ENCODE measurements at regions not wholly inside any gene's neighbourhood (a gene's known extent, or its start where the extent isn't known, plus 50 kb on each side); places are given as distances from the start of the nearest gene placed in this dataset.

DNA sequence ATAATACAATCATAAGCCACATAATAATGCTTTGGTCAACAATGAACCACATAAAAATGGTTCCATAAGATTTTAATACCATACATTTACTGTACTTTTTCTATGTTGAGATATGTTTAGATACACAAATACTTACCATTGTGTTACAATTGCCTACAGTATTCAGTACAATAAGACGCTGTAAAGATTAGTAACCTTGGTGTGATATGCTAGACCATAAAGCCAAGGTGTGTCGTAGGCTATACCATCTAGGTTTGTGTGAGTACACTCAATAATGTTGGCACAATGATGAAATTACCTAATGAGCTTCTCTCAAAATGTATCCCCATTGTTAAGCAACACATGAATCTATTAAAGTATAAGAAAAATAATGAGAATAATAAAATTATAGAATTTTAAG lies 662.3 kb downstream of the SATB2 start:
- Mint-ChIP-seq H3K27me3 (no peaks in the 10 kb centered on the region), H3K36me3 (ENCODE audit: low read depth) (no peaks in the 10 kb centered on the region), H3K9me3 (no peaks in the 10 kb centered on the region), H3K4me1 (ENCODE audit: low read depth) (no peaks in the 10 kb centered on the region), H3K4me3 (no peak overlapping the region), H3K27ac (no peak overlapping the region)
- Histone ChIP-seq H3K36me3 (ENCODE audit: insufficient read depth, low read length) (no peaks in the 10 kb centered on the region), H3K9me3 (ENCODE audit: control insufficient read depth in 1 of 2, insufficient read depth in 1 of 2, low read length in 2 of 2) (no peaks in the 10 kb centered on the region), H3K27ac (ENCODE audit: low read depth in 1 of 2, low read length in 2 of 2) (no peak overlapping the region), H3K4me1 (ENCODE audit: insufficient read depth, low read length) (no peaks in the 10 kb centered on the region), H3K4me3 (ENCODE audit: low read length) (no peak overlapping the region), H3K27me3 (ENCODE audit: control insufficient read depth in 1 of 2, insufficient read depth in 2 of 2, low read length in 2 of 2) (no peaks in the 10 kb centered on the region)
- CTCF ChIA-PET: no interaction called here
- intact Hi-C loops (cut with DNase I, micrococcal nuclease): no loop called here
- ATAC-seq (ENCODE audit: poor library complexity) (no peak), DNase-seq (no peak)
- TF ChIP-seq, protein P1, sequence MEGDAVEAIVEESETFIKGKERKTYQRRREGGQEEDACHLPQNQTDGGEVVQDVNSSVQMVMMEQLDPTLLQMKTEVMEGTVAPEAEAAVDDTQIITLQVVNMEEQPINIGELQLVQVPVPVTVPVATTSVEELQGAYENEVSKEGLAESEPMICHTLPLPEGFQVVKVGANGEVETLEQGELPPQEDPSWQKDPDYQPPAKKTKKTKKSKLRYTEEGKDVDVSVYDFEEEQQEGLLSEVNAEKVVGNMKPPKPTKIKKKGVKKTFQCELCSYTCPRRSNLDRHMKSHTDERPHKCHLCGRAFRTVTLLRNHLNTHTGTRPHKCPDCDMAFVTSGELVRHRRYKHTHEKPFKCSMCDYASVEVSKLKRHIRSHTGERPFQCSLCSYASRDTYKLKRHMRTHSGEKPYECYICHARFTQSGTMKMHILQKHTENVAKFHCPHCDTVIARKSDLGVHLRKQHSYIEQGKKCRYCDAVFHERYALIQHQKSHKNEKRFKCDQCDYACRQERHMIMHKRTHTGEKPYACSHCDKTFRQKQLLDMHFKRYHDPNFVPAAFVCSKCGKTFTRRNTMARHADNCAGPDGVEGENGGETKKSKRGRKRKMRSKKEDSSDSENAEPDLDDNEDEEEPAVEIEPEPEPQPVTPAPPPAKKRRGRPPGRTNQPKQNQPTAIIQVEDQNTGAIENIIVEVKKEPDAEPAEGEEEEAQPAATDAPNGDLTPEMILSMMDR (IDR thresholded peaks at IDR 0.05): no peak
- POLR2A ChIA-PET: no interaction called here

DNA sequence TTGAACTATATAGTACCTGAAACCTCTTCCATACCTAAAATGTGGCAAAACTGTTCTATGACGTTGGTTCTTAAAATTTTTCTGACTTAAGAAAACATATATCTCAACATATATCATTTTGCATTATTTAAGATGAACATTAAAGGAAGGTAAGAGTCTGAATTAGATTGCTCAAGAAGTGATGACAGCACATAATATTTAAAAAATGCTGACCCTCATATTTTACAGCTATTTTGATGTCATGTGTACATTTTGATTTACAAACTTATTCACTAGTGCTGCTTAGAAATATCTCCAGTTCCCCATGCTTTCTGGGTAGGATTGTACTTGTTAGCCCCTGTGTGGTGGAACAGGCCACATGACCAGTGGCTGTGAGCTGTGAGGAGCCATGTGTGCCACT lies 666.1 kb downstream of the SATB2 start:
- Histone ChIP-seq H3K9me3 (ENCODE audit: control insufficient read depth in 1 of 2, insufficient read depth in 1 of 2, low read length in 2 of 2) (no peaks in the 10 kb centered on the region), H3K27ac (ENCODE audit: low read depth in 1 of 2, low read length in 2 of 2) (no peak overlapping the region), H3K4me1 (ENCODE audit: insufficient read depth, low read length) (no peaks in the 10 kb centered on the region), H3K36me3 (ENCODE audit: insufficient read depth, low read length) (no peaks in the 10 kb centered on the region), H3K27me3 (ENCODE audit: control insufficient read depth in 1 of 2, insufficient read depth in 2 of 2, low read length in 2 of 2) (no peaks in the 10 kb centered on the region), H3K4me3 (ENCODE audit: low read length) (no peak overlapping the region)
- TF ChIP-seq, protein P1 (IDR thresholded peaks at IDR 0.05): no peak
- CTCF ChIA-PET: interaction anchor here (1.0 kb wide), 1 partner anchor 33 kb away, joined by 3 read pairs; no protein-coding TSS in a partner anchor
- intact Hi-C loops (cut with DNase I, micrococcal nuclease): no loop called here
- POLR2A ChIA-PET: no interaction called here
- ATAC-seq (ENCODE audit: poor library complexity) (no peak), DNase-seq (no peak)
- H3K27me3 Mint-ChIP-seq: no peaks in the 10 kb centered on the region
- H3K27ac Mint-ChIP-seq: no peak overlapping the region
- no peaks in the 10 kb centered on the region for H3K9me3 Mint-ChIP-seq
- H3K36me3 Mint-ChIP-seq (ENCODE audit: low read depth): no peaks in the 10 kb centered on the region
- no peak overlapping the region for H3K4me3 Mint-ChIP-seq
- no peaks in the 10 kb centered on the region for H3K4me1 Mint-ChIP-seq (ENCODE audit: low read depth)

DNA sequence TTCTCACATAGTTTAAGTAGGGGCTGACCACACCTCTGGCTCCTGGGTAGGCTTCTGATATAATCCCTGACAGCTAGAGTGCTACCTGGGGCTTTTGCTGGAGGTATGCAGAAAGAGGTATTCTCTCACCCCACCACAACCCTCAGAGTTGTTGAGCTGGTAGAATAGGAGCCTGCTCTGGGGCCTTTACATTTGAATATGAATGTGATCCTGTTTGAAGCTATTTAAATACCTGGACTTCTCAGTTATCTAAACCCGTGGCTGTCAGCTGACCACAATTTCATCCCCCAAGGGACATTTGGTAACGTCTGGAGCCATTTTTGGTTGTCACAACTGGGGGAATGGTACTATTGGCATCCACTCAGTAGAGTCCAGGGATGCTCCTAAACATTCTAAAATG lies 669.1 kb downstream of the SATB2 start:
- Mint-ChIP-seq H3K4me3 (no peak overlapping the region), H3K4me1 (ENCODE audit: low read depth) (no peaks in the 10 kb centered on the region), H3K9me3 (no peaks in the 10 kb centered on the region), H3K27ac (no peak overlapping the region), H3K36me3 (ENCODE audit: low read depth) (no peaks in the 10 kb centered on the region), H3K27me3 (no peaks in the 10 kb centered on the region)
- intact Hi-C loops (cut with DNase I, micrococcal nuclease): no loop called here
- ChIA-PET CTCF (no interaction called here), POLR2A (no interaction called here)
- Histone ChIP-seq H3K9me3 (ENCODE audit: control insufficient read depth in 1 of 2, insufficient read depth in 1 of 2, low read length in 2 of 2) (no peaks in the 10 kb centered on the region), H3K4me3 (ENCODE audit: low read length) (no peak overlapping the region), H3K27me3 (ENCODE audit: control insufficient read depth in 1 of 2, insufficient read depth in 2 of 2, low read length in 2 of 2) (no peaks in the 10 kb centered on the region), H3K4me1 (ENCODE audit: insufficient read depth, low read length) (no peaks in the 10 kb centered on the region), H3K27ac (ENCODE audit: low read depth in 1 of 2, low read length in 2 of 2) (no peak overlapping the region), H3K36me3 (ENCODE audit: insufficient read depth, low read length) (no peaks in the 10 kb centered on the region)
- no peak for DNase-seq
- ATAC-seq (ENCODE audit: poor library complexity): no peak
- TF ChIP-seq, protein P1 (IDR thresholded peaks at IDR 0.05): no peak
